Glutamatergic neuron (in vitro differentiated cells): ENCODE measurements at regions not wholly inside any gene's neighbourhood (a gene's known extent, or its start where the extent isn't known, plus 50 kb on each side); places are given as distances from the start of the nearest gene placed in this dataset.

Experiments used
- DNase-seq: peaks from one replicate; pipeline ENCODE4 v3.0.0; 2022
- H3K27ac Mint-ChIP-seq: one replicate; pipeline ENCODE4 v1.8.0; 2020; ENCODE audit warnings: mild to moderate bottlenecking, mixed read lengths, inconsistent platforms; ENCODE audit not compliant: unreplicated experiment
- H3K27me3 Mint-ChIP-seq: one replicate; pipeline ENCODE4 v1.8.0; 2020; ENCODE audit warnings: mild to moderate bottlenecking, moderate library complexity, mixed read lengths, inconsistent platforms; ENCODE audit not compliant: unreplicated experiment
- H3K36me3 Mint-ChIP-seq: one replicate; pipeline ENCODE4 v1.8.0; 2020; ENCODE audit warnings: mild to moderate bottlenecking, mixed read lengths, inconsistent platforms; ENCODE audit not compliant: unreplicated experiment
- H3K4me1 Mint-ChIP-seq: one replicate; pipeline ENCODE4 v1.8.0; 2020; ENCODE audit warnings: mild to moderate bottlenecking, low read depth, mixed read lengths, inconsistent platforms; ENCODE audit not compliant: unreplicated experiment
- H3K4me3 Mint-ChIP-seq: one replicate; pipeline ENCODE4 v1.8.0; 2020; ENCODE audit warnings: mild to moderate bottlenecking, mixed read lengths, inconsistent platforms; ENCODE audit not compliant: unreplicated experiment
- H3K9me3 Mint-ChIP-seq: one replicate; pipeline ENCODE4 v1.8.0; 2020; ENCODE audit warnings: mild to moderate bottlenecking, moderate library complexity, mixed read lengths, inconsistent platforms; ENCODE audit not compliant: unreplicated experiment
- CTCF ChIP-seq: fragments of 200-600 bp; sonication (generic); IDR thresholded peaks from one replicate; pipeline ENCODE4 v1.5.0; 2021; ENCODE audit not compliant: partially characterized antibody, unreplicated experiment

GRCh38 chr16:54568906-54569807 lies 282.6 kb upstream of the IRX3 start:
- H3K4me1 Mint-ChIP-seq: no peaks in the 10 kb centered on the region
- DNase-seq: no peak
- H3K4me3 Mint-ChIP-seq: no peak overlapping the region

GRCh38 chr16:54564841-54565240 lies 278.3 kb upstream of the IRX3 start:
- Mint-ChIP-seq H3K27ac (no peak overlapping the region), H3K27me3 (no peaks in the 10 kb centered on the region), H3K9me3 (no peaks in the 10 kb centered on the region), H3K4me1 (no peaks in the 10 kb centered on the region), H3K4me3 (no peak overlapping the region), H3K36me3 (no peaks in the 10 kb centered on the region)
- TF ChIP-seq CTCF: no peak
- no peak for DNase-seq

More at GRCh38 chr16:54568906-54569807, 282.6 kb upstream of the IRX3 start:
- H3K27me3 Mint-ChIP-seq: no peaks in the 10 kb centered on the region
- H3K9me3 Mint-ChIP-seq: no peaks in the 10 kb centered on the region
- H3K27ac Mint-ChIP-seq: no peak overlapping the region
- TF ChIP-seq CTCF: no peak
- H3K36me3 Mint-ChIP-seq: no peaks in the 10 kb centered on the region

- peaks cover 4% of the 10 kb centered on the region for H3K9me3 Mint-ChIP-seq
- H3K36me3 Mint-ChIP-seq: peaks cover 5% of the 10 kb centered on the region
- TF ChIP-seq CTCF: no peak
- peaks cover 2% of the 10 kb centered on the region for H3K27me3 Mint-ChIP-seq
- no peaks in the 10 kb centered on the region for H3K4me1 Mint-ChIP-seq
- DNase-seq: no peak
- H3K4me3 Mint-ChIP-seq: no peak overlapping the region
- no peak overlapping the region for H3K27ac Mint-ChIP-seq
Measured at GRCh38 chr16:54554581-54554980, 268.0 kb upstream of the IRX3 start.

- Mint-ChIP-seq H3K9me3 (no peaks in the 10 kb centered on the region), H3K27me3 (no peaks in the 10 kb centered on the region), H3K4me3 (peak overlapping the region; percentile 35), H3K4me1 (peaks cover 5% of the 10 kb centered on the region), H3K27ac (no peak overlapping the region), H3K36me3 (no peaks in the 10 kb centered on the region)
- DNase-seq: no peak
- no peak for TF ChIP-seq CTCF
Measured at GRCh38 chr16:54548281-54548680, 261.7 kb upstream of the IRX3 start.

- Mint-ChIP-seq H3K9me3 (no peaks in the 10 kb centered on the region), H3K27ac (no peak overlapping the region)
Measured at GRCh38 chr16:54547052-54547451, 260.5 kb upstream of the IRX3 start.

More at GRCh38 chr16:54547052-54547451, 260.5 kb upstream of the IRX3 start:
- no peak for DNase-seq
- no peak for TF ChIP-seq CTCF
- Mint-ChIP-seq H3K4me3 (no peak overlapping the region), H3K4me1 (peaks cover 5% of the 10 kb centered on the region), H3K27me3 (no peaks in the 10 kb centered on the region), H3K36me3 (no peaks in the 10 kb centered on the region)
